Gastrocnemius medialis (tissue), 4 donors: ENCODE measurements at regions not wholly inside any gene's neighbourhood (a gene's known extent, or its start where the extent isn't known, plus 50 kb on each side); places are given as distances from the start of the nearest gene placed in this dataset.

Experiments used
- ATAC-seq, 2 donors: fragments of 150-250 bp; one replicate each; pipeline ENCODE4 v1.9.1; 2016
- DNase-seq, 2 donors: peaks; one replicate each; pipeline ENCODE4 v3.0.0-alpha.2; 2019
- H3K27ac ChIP-seq, 4 donors: fragments of 200-600 bp; sonication (generic); 1 replicate in 1 of 4; 2 replicates in 3 of 4; pipeline ENCODE4 v1.5.1; 2016 to 2018; ENCODE audit warnings: mild to moderate bottlenecking in 2 of 4, moderate library complexity in 1 of 4
- H3K27me3 ChIP-seq, 3 donors: fragments of 200-600 bp; sonication (generic) in 2 of 3; 1 replicate in 1 of 3; 2 replicates in 2 of 3; pipeline versions ENCODE4 v1.5.1 to v1.6.0; 2016 to 2019; ENCODE audit warnings: mild to moderate bottlenecking in 1 of 3, moderate library complexity in 1 of 3
- H3K36me3 ChIP-seq, 2 donors: fragments of 200-600 bp; sonication (generic) in 1 of 2; one replicate each; pipeline ENCODE4 v1.5.1; 2017 to 2018
- H3K4me1 ChIP-seq, 2 donors: fragments of 200-600 bp; sonication (generic) in 1 of 2; one replicate each; pipeline ENCODE4 v1.5.1; 2016 to 2017; ENCODE audit warnings: mild to moderate bottlenecking in 2 of 2
- H3K4me3 ChIP-seq, 4 donors: fragments of 200-600 bp; sonication (generic) in 3 of 4; 1 replicate in 1 of 4; 2 replicates in 3 of 4; pipeline ENCODE4 v1.5.1; 2016 to 2019; ENCODE audit warnings: mild to moderate bottlenecking in 2 of 4
- H3K9me3 ChIP-seq, 3 donors: fragments of 200-600 bp; sonication (generic) in 2 of 3; 1 replicate in 1 of 3; 2 replicates in 2 of 3; pipeline ENCODE4 v1.5.1; 2016 to 2019
- CTCF ChIP-seq, 5 experiments: fragments of 450-650 bp in 3 of 5; fragments of 200-600 bp in 2 of 5; sonication (generic) in 2 of 5; IDR thresholded peaks in 4 of 5; conservative IDR thresholded peaks in 1 of 5; 1 replicate in 4 of 5; 2 replicates in 1 of 5; pipeline ENCODE4 v1.5.1; 2016 to 2019; ENCODE audit warnings: antibody characterized with exemption in 5 of 5, mild to moderate bottlenecking in 3 of 5, moderate library complexity in 3 of 5
- POLR2A ChIP-seq, 2 donors: fragments of 450-650 bp; IDR thresholded peaks; one replicate each; pipeline ENCODE4 v1.6.1; 2017; ENCODE audit warnings: antibody characterized with exemption in 2 of 2, mild to moderate bottlenecking in 2 of 2, moderate library complexity in 2 of 2
- in situ Hi-C, 4 donors: fragments of 200-750 bp; cut with MboI; loops; one replicate each; pipeline versions ENCODE4 v1.15.0 to v1.8.0; 2017; ENCODE audit warnings: low sequenced_read_pairs in 4 of 4
- intact Hi-C: fragments of 100-400 bp; cut with DNase I; formaldehyde crosslinking; loops from one replicate; pipeline ENCODE4 v1.15.1; 2023; ENCODE audit warnings: low total_unique reads

- no peaks in the 10 kb centered on the region for H3K4me1 ChIP-seq
- H3K27ac ChIP-seq = no peak overlapping the region
- H3K9me3 ChIP-seq = no peaks in the 10 kb centered on the region
- no peaks in the 10 kb centered on the region for H3K36me3 ChIP-seq
- in situ Hi-C loops (no loop called here), intact Hi-C loops (no loop called here)
- H3K27me3 ChIP-seq = no peaks in the 10 kb centered on the region
- no peak for TF ChIP-seq CTCF (IDR thresholded peaks at IDR 0.05 in 4 of 5, conservative IDR thresholded peaks at IDR 0.05 in 1 of 5)
- no peak for TF ChIP-seq POLR2A (IDR thresholded peaks at IDR 0.05)
- ATAC-seq = no peak
- no peak for DNase-seq
- no peak overlapping the region for H3K4me3 ChIP-seq
These were observed 156.4 kb upstream of the ADAMTS16 start for GRCh38 chr5:4983701-4984100.

GRCh38 chr5:4984461-4984860 is 155.7 kb upstream of the ADAMTS16 start:
- Histone ChIP-seq H3K36me3 (no peaks in the 10 kb centered on the region), H3K9me3 (no peaks in the 10 kb centered on the region), H3K27me3 (no peaks in the 10 kb centered on the region), H3K4me3 (no peak overlapping the region), H3K27ac (no peak overlapping the region), H3K4me1 (no peaks in the 10 kb centered on the region)
- in situ Hi-C loops (no loop called here), intact Hi-C loops (no loop called here)
- ATAC-seq (no peak), DNase-seq (no peak)
- TF ChIP-seq CTCF (IDR thresholded peaks at IDR 0.05 in 4 of 5, conservative IDR thresholded peaks at IDR 0.05 in 1 of 5) (no peak), POLR2A (IDR thresholded peaks at IDR 0.05) (no peak)

GRCh38 chr5:4987431-4987830 is 152.7 kb upstream of the ADAMTS16 start:
- H3K4me3 ChIP-seq = no peak overlapping the region
- H3K36me3 ChIP-seq = no peaks in the 10 kb centered on the region
- DNase-seq (no peak), ATAC-seq (no peak)
- TF ChIP-seq POLR2A (IDR thresholded peaks at IDR 0.05) = no peak
- TF ChIP-seq CTCF (IDR thresholded peaks at IDR 0.05 in 4 of 5, conservative IDR thresholded peaks at IDR 0.05 in 1 of 5) = no peak
- H3K27me3 ChIP-seq = no peaks in the 10 kb centered on the region
- in situ Hi-C loops (no loop called here), intact Hi-C loops (no loop called here)
- H3K9me3 ChIP-seq = no peaks in the 10 kb centered on the region
- H3K4me1 ChIP-seq = no peaks in the 10 kb centered on the region
- H3K27ac ChIP-seq = no peak overlapping the region

- intact Hi-C loops (no loop called here), in situ Hi-C loops (no loop called here)
- DNase-seq (no peak), ATAC-seq (no peak)
- Histone ChIP-seq H3K4me1 (no peaks in the 10 kb centered on the region), H3K36me3 (no peaks in the 10 kb centered on the region), H3K9me3 (no peaks in the 10 kb centered on the region), H3K27ac (no peak overlapping the region), H3K4me3 (no peak overlapping the region), H3K27me3 (no peaks in the 10 kb centered on the region)
- TF ChIP-seq CTCF (IDR thresholded peaks at IDR 0.05 in 4 of 5, conservative IDR thresholded peaks at IDR 0.05 in 1 of 5) (no peak), POLR2A (IDR thresholded peaks at IDR 0.05) (no peak)
These were observed 151.0 kb upstream of the ADAMTS16 start for GRCh38 chr5:4989118-4989517.

GRCh38 chr5:4990017-4990416 is 150.1 kb upstream of the ADAMTS16 start:
- no peak overlapping the region for H3K27ac ChIP-seq
- H3K27me3 ChIP-seq = no peaks in the 10 kb centered on the region
- in situ Hi-C loops (no loop called here), intact Hi-C loops (no loop called here)
- no peaks in the 10 kb centered on the region for H3K9me3 ChIP-seq
- DNase-seq (no peak), ATAC-seq (no peak)
- no peaks in the 10 kb centered on the region for H3K4me1 ChIP-seq
- no peak overlapping the region for H3K4me3 ChIP-seq
- TF ChIP-seq CTCF (IDR thresholded peaks at IDR 0.05 in 4 of 5, conservative IDR thresholded peaks at IDR 0.05 in 1 of 5) (no peak), POLR2A (IDR thresholded peaks at IDR 0.05) (no peak)
- no peaks in the 10 kb centered on the region for H3K36me3 ChIP-seq
